A549 (cell line): ENCODE measurements at regions not wholly inside any gene's neighbourhood (a gene's known extent, or its start where the extent isn't known, plus 50 kb on each side); places are given as distances from the start of the nearest gene placed in this dataset.

Source experiments
- ATAC-seq, 2 experiments: fragments of 200-7000 bp in 1 of 2; fragments of >200 bp in 1 of 2; cut with Nextera tagmentation in 1 of 2; cut with Tn5 transposase in 1 of 2; 3 replicates each; pipeline versions ENCODE4 v1.8.0 to v1.9.1; 2018 to 2020; ENCODE audit warnings: mild to moderate bottlenecking in 1 of 2, moderate library complexity in 1 of 2
- CTCF ChIA-PET: fragments of 300-600 bp; sonication (Branson Sonifier 250); formaldehyde crosslinking; extraction: SDS; loops from one replicate; lab custom pipeline; 2021; ENCODE audit warnings: antibody characterized with exemption, inconsistent platforms; lab: Yijun Ruan, JAX
- POLR2A ChIA-PET: fragments of 350-600 bp; formaldehyde crosslinking; extraction: SDS; loops from one replicate; lab custom pipeline; 2021; ENCODE audit warnings: antibody characterized with exemption, inconsistent platforms; lab: Yijun Ruan, JAX
- DNase-seq, 2 experiments: peaks; one replicate each; pipeline versions ENCODE4 v3.0.0 to v3.0.0-alpha.2; 2011 to 2016; ENCODE audit warnings: low read depth in 1 of 2, low spot score in 1 of 2
- FAIRE-seq: peaks from 2 replicates; lab custom pipeline; 2011; peaks lifted over from hg19 to GRCh38; lab: Jason Lieb, UNC
- H3K27ac ChIP-seq, 2 experiments: fragments of >200 bp; sonication (Bioruptor Twin); formaldehyde crosslinking; 3 replicates each; pipeline ENCODE4 v1.5.1; 2016 to 2017
- H3K4me1 ChIP-seq: fragments of >200 bp; sonication (Bioruptor Twin); formaldehyde crosslinking; 3 replicates; pipeline ENCODE4 v1.6.1; 2016
- H3K4me2 ChIP-seq: fragments of >200 bp; sonication (Bioruptor Twin); formaldehyde crosslinking; 3 replicates; pipeline ENCODE4 v1.6.1; 2016
- H3K4me3 ChIP-seq: fragments of >200 bp; sonication (Bioruptor Twin); formaldehyde crosslinking; 3 replicates; pipeline ENCODE4 v1.5.1; 2016
- H3K9me3 ChIP-seq: fragments of >200 bp; sonication (Bioruptor Twin); formaldehyde crosslinking; 3 replicates; pipeline ENCODE4 v1.6.1; 2016
- CTCF ChIP-seq: fragments of >200 bp; sonication (Bioruptor Twin); formaldehyde crosslinking; IDR thresholded peaks from 3 replicates; pipeline ENCODE4 v1.5.1; 2016
- EHMT2 ChIP-seq: fragments of 200-600 bp; sonication (generic); IDR thresholded peaks from 2 replicates; pipeline ENCODE4 v1.6.1; 2016; ENCODE audit warnings: antibody characterized with exemption, low read depth, mild to moderate bottlenecking, moderate library complexity
- ESRRA ChIP-seq: fragments of 150-350 bp; IDR thresholded peaks from 2 replicates; pipeline ENCODE4 v1.6.1; 2014; ENCODE audit warnings: mild to moderate bottlenecking, low read length, borderline replicate concordance
- HEYL ChIP-seq: fragments of 250-450 bp; sonication (Bioruptor Pico); IDR thresholded peaks from 2 replicates; pipeline ENCODE4 v1.8.0; 2021; ENCODE audit warnings: mild to moderate bottlenecking, moderate library complexity
- HMGXB4 ChIP-seq: fragments of 250-450 bp; sonication (Bioruptor Pico); IDR thresholded peaks from 2 replicates; pipeline ENCODE4 v1.5.0; 2021; ENCODE audit warnings: mild to moderate bottlenecking, moderate library complexity, borderline replicate concordance
- HOXA7 ChIP-seq: fragments of 250-450 bp; sonication (Bioruptor Pico); IDR thresholded peaks from 2 replicates; pipeline ENCODE4 v1.5.0; 2020; ENCODE audit warnings: mild to moderate bottlenecking, moderate library complexity
- HOXB5 ChIP-seq: fragments of 250-450 bp; sonication (Bioruptor Pico); IDR thresholded peaks from 2 replicates; pipeline ENCODE4 v1.5.0; 2020; ENCODE audit warnings: mild to moderate bottlenecking, moderate library complexity
- JUNB ChIP-seq: fragments of >200 bp; sonication (Bioruptor Twin); formaldehyde crosslinking; IDR thresholded peaks from 2 replicates; pipeline ENCODE4 v1.6.1; 2016
- KDM5A ChIP-seq: fragments of 200-600 bp; sonication (generic); IDR thresholded peaks from 2 replicates; pipeline ENCODE4 v1.6.1; 2016; ENCODE audit warnings: antibody characterized with exemption, mild to moderate bottlenecking
- MYC ChIP-seq: IDR thresholded peaks from 2 replicates; pipeline ENCODE4 v1.6.1; 2012; ENCODE audit warnings: mild to moderate bottlenecking, inconsistent platforms, low read length, improper control_type of control experiment, borderline replicate concordance
- NPAS2 ChIP-seq: fragments of 250-450 bp; sonication (Bioruptor Pico); IDR thresholded peaks from 2 replicates; pipeline ENCODE4 v1.8.0; 2022; ENCODE audit warnings: mild to moderate bottlenecking, moderate library complexity, borderline replicate concordance
- NR3C1 ChIP-seq: fragments of >200 bp; sonication (Bioruptor Twin); formaldehyde crosslinking; IDR thresholded peaks from 3 replicates; pipeline ENCODE4 v1.6.1; 2017
- PBX3 ChIP-seq: IDR thresholded peaks from 2 replicates; pipeline ENCODE4 v1.6.1; 2012
- RARB ChIP-seq: fragments of 250-450 bp; sonication (Bioruptor Pico); IDR thresholded peaks from 2 replicates; pipeline ENCODE4 v1.8.0; 2021; ENCODE audit warnings: mild to moderate bottlenecking, moderate library complexity
- REST ChIP-seq: fragments of 200-600 bp; sonication (generic); IDR thresholded peaks from 2 replicates; pipeline ENCODE4 v1.6.1; 2016; ENCODE audit warnings: antibody characterized with exemption, mild to moderate bottlenecking, moderate library complexity
- RFX5 ChIP-seq: fragments of 450-650 bp; IDR thresholded peaks from 2 replicates; pipeline ENCODE4 v1.7.1; 2014; ENCODE audit warnings: antibody characterized with exemption, mild to moderate bottlenecking, moderate library complexity
- SMC3 ChIP-seq: fragments of >200 bp; sonication (Bioruptor Twin); formaldehyde crosslinking; IDR thresholded peaks from 3 replicates; pipeline ENCODE4 v1.6.1; 2018; ENCODE audit warnings: inconsistent platforms
- WGBS: methylation state at CpG from one replicate; pipeline ENCODE4 v1.1.6; 2017; ENCODE audit errors: missing lambda C conversion rate; 5-methylcytosine and 5-hydroxymethylcytosine counted together

GRCh38 chr1:37317870-37318467, 156.4 kb upstream of the ZC3H12A start:
- POLR2A ChIA-PET, result no interaction called here
- CTCF ChIA-PET, result no interaction called here
- TF ChIP-seq PBX3, result no peak
- TF ChIP-seq NPAS2 (CRISPR knock-in tag), result no peak
- TF ChIP-seq HMGXB4, result no peak
- TF ChIP-seq CTCF, result no peak
- TF ChIP-seq REST, result no peak
- TF ChIP-seq HEYL (CRISPR knock-in tag), result no peak
- no peak for TF ChIP-seq ESRRA
- no peak for TF ChIP-seq EHMT2
- no peak for TF ChIP-seq NR3C1
- TF ChIP-seq JUNB, result no peak
- TF ChIP-seq RARB (CRISPR knock-in tag), result no peak
- DNase-seq (no peak), ATAC-seq (no peak), FAIRE-seq (no peak)
- WGBS, result 13% methylated on average over 15 of the region's 35 CpGs
- Histone ChIP-seq H3K4me1 (no peaks in the 10 kb centered on the region), H3K4me3 (no peak overlapping the region), H3K9me3 (no peaks in the 10 kb centered on the region), H3K27ac (no peak overlapping the region), H3K4me2 (no peak overlapping the region)

- H3K4me3 ChIP-seq, result no peak overlapping the region
- ATAC-seq (no peak), DNase-seq (no peak), FAIRE-seq (no peak)
- no peak overlapping the region for H3K27ac ChIP-seq
- H3K9me3 ChIP-seq, result no peaks in the 10 kb centered on the region
- H3K4me2 ChIP-seq, result no peak overlapping the region
- CTCF ChIA-PET, result no interaction called here
- POLR2A ChIA-PET, result no interaction called here
- TF ChIP-seq MYC (no peak), HOXA7 (no peak), SMC3 (no peak), HOXB5 (CRISPR knock-in tag) (no peak), PBX3 (no peak), CTCF (no peak), RFX5 (no peak), KDM5A (no peak)
- 53% methylated on average over 12 of the region's 20 CpGs for WGBS
- H3K4me1 ChIP-seq, result no peaks in the 10 kb centered on the region
Observed at GRCh38 chr1:37318490-37318889, 155.9 kb upstream of the ZC3H12A start.
